HL-60 (cell line): ENCODE measurements at regions not wholly inside any gene's neighbourhood (a gene's known extent, or its start where the extent isn't known, plus 50 kb on each side); places are given as distances from the start of the nearest gene placed in this dataset.

ENCODE experiments used
- POLR2AphosphoS5 ChIP-seq: IDR thresholded peaks from 2 replicates; pipeline ENCODE4 v1.6.1; 2012; ENCODE audit warnings: low read depth
- TF ChIP-seq, protein P1 (sequence below): IDR thresholded peaks from one replicate; pipeline ENCODE4 v1.5.1; 2011; ENCODE audit warnings: low read length, control low read depth, inconsistent platforms; ENCODE audit not compliant: insufficient read depth
- TF ChIP-seq, protein P2 (sequence below): IDR thresholded peaks from 2 replicates; pipeline ENCODE4 v1.6.1; 2012; ENCODE audit warnings: low read depth; ENCODE audit not compliant: insufficient replicate concordance

DNA sequence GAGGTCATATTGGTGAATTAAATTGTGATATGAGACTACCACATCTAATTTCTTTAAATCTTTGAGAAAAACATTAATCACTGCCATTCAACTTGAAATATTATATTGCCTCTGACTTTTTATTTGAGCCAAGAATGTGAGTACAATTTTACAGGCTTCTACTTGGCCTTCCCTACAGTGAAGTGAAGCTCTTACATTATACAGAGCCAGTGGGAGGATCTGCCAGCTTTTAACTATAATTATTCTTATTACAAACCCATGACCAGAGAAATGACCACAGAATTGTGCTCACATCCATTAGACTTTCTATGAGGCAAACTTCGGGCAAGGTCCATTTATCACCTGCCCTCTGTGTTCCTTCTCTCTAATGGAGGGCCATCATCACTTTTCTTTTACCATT is 114.2 kb downstream of the RERGL start:
- TF ChIP-seq, protein P1, sequence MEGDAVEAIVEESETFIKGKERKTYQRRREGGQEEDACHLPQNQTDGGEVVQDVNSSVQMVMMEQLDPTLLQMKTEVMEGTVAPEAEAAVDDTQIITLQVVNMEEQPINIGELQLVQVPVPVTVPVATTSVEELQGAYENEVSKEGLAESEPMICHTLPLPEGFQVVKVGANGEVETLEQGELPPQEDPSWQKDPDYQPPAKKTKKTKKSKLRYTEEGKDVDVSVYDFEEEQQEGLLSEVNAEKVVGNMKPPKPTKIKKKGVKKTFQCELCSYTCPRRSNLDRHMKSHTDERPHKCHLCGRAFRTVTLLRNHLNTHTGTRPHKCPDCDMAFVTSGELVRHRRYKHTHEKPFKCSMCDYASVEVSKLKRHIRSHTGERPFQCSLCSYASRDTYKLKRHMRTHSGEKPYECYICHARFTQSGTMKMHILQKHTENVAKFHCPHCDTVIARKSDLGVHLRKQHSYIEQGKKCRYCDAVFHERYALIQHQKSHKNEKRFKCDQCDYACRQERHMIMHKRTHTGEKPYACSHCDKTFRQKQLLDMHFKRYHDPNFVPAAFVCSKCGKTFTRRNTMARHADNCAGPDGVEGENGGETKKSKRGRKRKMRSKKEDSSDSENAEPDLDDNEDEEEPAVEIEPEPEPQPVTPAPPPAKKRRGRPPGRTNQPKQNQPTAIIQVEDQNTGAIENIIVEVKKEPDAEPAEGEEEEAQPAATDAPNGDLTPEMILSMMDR, result no peak
- TF ChIP-seq, protein P2, sequence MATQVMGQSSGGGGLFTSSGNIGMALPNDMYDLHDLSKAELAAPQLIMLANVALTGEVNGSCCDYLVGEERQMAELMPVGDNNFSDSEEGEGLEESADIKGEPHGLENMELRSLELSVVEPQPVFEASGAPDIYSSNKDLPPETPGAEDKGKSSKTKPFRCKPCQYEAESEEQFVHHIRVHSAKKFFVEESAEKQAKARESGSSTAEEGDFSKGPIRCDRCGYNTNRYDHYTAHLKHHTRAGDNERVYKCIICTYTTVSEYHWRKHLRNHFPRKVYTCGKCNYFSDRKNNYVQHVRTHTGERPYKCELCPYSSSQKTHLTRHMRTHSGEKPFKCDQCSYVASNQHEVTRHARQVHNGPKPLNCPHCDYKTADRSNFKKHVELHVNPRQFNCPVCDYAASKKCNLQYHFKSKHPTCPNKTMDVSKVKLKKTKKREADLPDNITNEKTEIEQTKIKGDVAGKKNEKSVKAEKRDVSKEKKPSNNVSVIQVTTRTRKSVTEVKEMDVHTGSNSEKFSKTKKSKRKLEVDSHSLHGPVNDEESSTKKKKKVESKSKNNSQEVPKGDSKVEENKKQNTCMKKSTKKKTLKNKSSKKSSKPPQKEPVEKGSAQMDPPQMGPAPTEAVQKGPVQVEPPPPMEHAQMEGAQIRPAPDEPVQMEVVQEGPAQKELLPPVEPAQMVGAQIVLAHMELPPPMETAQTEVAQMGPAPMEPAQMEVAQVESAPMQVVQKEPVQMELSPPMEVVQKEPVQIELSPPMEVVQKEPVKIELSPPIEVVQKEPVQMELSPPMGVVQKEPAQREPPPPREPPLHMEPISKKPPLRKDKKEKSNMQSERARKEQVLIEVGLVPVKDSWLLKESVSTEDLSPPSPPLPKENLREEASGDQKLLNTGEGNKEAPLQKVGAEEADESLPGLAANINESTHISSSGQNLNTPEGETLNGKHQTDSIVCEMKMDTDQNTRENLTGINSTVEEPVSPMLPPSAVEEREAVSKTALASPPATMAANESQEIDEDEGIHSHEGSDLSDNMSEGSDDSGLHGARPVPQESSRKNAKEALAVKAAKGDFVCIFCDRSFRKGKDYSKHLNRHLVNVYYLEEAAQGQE, result no peak
- TF ChIP-seq POLR2AphosphoS5, result no peak
